GM12892 (cell line): ENCODE measurements at regions not wholly inside any gene's neighbourhood (a gene's known extent, or its start where the extent isn't known, plus 50 kb on each side); places are given as distances from the start of the nearest gene placed in this dataset.
"Not testable (repeated sequence)": the region's sequence is repeated elsewhere in the genome, so short reads cannot be mapped to it uniquely, and the experiment has no call there.

Experiments
- POLR2A ChIP-seq: IDR thresholded peaks from 2 replicates; pipeline ENCODE4 v1.6.1; 2011; ENCODE audit warnings: low read depth, low read length, control low read depth
- POLR2AphosphoS5 ChIP-seq: IDR thresholded peaks from 2 replicates; pipeline ENCODE4 v1.6.1; 2011; ENCODE audit warnings: low read depth, low read length, control low read depth
- TAF1 ChIP-seq: IDR thresholded peaks from 2 replicates; pipeline ENCODE4 v1.6.1; 2011; ENCODE audit warnings: low read depth, mild to moderate bottlenecking, control low read depth, low read length, borderline replicate concordance

- TF ChIP-seq POLR2A, POLR2AphosphoS5, TAF1: not testable (repeated sequence)
Measured at GRCh38 chr6:140493470-140493869, 1119.0 kb upstream of the CITED2 start.
